Hematopoietic multipotent progenitor cell treated with erythropoietin and hydrocortisone succinate and interleukin-3 and kit ligand, for 4 days (in vitro differentiated cells): ENCODE measurements at regions not wholly inside any gene's neighbourhood (a gene's known extent, or its start where the extent isn't known, plus 50 kb on each side); places are given as distances from the start of the nearest gene placed in this dataset.

Source experiments
- DNase-seq: peaks from one replicate; pipeline ENCODE4 v3.0.0-alpha.2; 2015

DNA sequence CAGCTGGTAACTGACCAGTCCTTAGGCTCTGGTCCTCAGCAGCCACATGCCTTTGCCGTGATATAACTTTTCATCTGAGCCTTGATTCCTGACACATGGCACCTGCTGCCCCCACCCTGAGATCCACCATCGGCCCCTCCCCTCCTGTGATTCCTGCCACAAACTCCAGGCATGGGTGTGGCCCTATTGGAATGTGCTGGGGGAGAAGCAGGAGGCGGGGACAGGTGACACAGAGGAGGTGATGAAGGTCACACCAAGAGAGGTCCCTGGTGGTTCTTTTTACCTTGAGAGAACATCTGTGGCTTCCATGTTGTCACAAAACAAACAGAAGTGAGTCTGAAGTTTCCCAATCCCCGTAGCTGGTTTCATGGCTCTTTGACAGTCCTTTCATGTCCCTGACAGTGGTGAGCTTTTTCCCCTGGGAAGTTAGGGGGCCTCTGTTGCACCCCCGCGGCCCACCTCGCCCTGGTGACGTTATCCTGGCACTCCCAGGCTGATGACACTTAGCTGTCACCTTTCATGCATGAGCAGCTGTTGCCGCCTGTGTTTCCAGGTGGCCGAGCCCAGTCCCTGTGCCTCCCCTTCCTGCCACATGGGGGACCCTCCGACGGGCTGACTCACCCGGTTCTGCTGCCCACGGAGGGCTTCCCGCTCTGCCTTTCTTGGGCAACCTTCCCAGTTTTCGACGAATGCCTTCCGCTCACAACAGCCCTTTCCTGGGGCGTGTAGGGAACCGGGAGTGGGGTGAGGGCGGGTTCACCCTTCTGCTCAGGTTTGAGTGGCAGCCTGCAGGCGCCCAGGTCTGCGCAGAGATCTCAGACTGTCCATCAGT, 66.3 kb upstream of the GLI2 start:
- peak; percentile 38 for DNase-seq

GRCh38 chr2:120669971-120670370, 65.7 kb upstream of the GLI2 start:
- no peak for DNase-seq

GRCh38 chr2:120670371-120670770, 65.3 kb upstream of the GLI2 start:
- DNase-seq, result no peak

DNA sequence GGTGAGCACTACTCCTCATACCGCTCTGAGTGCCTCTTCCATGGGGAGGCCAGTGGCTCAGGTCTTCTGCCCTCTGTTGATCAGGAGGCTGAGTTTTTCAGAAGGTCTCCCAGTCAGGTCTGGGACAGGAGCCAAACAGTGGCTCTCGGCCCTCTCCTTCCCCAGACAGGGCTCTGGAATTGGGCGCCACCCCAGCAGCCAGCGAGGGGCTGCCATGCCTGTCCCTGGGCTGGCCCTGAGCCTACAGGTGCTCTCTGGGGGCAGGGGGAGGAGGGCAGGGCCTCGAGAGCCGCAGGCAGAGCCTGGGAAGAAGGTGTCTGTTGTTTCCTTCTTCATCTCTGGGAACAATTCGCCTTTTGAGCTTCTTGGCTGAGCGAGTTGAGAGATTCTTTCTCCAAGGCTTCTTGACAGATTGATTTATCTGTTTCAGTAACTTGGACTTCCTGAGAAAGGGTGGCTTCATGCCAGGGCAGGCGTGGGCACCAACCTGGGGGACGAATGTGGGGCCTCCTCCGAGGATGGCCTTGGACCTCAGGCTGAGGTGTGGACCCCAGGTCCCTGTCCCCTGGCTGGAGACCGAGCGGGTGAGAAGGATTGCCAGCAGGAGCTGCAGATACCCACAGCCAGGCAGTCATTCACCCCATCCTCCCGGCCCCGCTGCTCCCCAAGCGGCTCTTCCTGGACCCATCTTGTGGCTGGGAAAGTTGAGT, 64.7 kb upstream of the GLI2 start:
- DNase-seq, result no peak

DNA sequence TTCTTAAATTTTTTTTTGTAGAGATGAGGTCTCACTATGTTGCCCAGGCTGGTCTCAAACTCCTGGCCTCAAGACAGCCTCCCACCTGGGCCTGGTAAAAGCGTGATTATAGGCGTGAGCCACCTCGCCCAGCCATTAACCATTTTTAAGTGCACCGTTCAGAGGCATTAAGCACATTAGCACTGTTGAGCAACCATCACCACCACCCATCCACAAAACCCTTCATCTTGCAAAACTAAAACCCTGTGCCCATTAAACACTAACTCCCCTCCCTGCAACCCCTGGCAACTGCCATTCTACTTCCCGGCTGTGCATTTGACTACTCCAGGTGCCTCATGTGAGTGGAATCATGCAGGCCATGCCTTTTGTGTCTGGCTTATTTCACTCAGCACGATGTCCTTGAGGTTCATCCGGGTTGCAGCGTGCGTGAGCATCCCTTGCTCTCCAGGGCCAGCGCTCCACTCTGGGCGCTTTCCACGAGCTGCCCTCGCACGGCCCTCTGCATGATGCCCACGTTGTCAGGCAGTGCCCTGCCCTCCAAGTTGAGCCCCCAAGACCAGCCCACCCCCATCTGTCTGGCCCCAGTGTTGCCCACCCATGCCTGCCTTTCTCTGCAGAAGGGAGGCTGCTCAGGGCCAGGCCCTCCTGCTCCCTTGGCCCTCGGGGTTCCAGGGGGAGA, 63.0 kb upstream of the GLI2 start:
- no peak for DNase-seq

GRCh38 chr2:120673205-120673550, 62.5 kb upstream of the GLI2 start:
- no peak for DNase-seq

GRCh38 chr2:120673571-120674061, 62.1 kb upstream of the GLI2 start:
- no peak for DNase-seq

GRCh38 chr2:120674246-120675170, 61.2 kb upstream of the GLI2 start:
- DNase-seq, result no peak

GRCh38 chr2:120675460-120676130, 60.1 kb upstream of the GLI2 start:
- peak; percentile 63 for DNase-seq

GRCh38 chr2:120677221-120677620, 58.4 kb upstream of the GLI2 start:
- no peak for DNase-seq

DNA sequence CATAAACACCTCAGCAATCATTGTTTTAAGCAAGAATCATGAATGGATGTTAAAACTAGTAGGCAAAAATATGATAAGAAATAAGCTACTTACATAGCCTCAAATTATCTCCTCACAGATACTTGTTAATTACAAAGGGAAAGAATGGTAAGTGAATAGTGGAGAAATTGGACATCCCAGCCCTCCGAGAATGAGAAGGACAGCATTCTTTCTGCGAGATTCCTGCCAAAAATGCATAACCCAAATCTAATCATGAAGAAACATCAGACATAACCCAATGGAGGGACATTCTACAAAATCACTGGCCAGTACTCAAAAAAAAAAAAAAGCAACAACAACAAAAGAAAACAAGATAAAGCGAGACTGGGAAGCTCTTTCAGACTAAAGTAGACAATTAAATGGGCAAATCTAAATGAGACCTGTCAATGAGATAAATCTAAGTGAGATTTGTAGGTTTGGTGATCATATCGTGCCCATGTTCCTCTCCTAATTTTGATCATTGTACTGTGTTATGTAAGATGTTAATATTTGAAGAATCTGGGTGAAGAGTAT, 57.9 kb upstream of the GLI2 start:
- no peak for DNase-seq

- no peak for DNase-seq
Measured at GRCh38 chr2:120678251-120678650, 57.4 kb upstream of the GLI2 start.

- no peak for DNase-seq
Measured at GRCh38 chr2:120678926-120679325, 56.7 kb upstream of the GLI2 start.

GRCh38 chr2:120679526-120679925, 56.1 kb upstream of the GLI2 start:
- DNase-seq, result no peak

DNA sequence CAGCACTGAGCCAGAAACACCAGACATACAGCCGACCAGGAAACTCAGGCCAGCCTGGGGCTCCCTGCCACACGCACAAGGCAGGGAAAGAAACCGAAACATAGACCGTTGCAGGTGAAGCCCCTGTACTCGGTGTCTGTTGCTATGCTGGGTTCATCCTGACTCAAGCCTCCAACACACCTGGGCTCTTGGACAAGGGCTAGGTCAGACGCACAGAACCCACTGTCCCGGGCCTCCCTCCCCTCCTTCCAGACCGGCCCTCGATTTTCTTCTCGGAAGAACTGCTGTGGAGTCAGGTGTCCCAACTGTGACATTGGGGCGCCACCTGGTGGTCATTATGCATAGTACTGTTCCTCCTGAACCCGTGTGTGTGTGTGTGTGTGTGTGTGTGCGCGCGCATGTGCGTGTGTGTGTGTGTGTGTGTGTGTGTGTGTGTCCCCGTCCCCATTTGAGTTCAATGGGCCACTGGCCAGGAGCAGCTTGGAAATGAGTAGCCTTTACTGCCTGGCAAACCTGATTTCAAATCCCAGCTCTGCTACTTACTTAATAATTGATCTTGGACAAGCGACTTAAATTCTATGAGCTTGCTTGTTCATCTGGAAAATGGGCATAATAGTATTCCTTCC, 55.4 kb upstream of the GLI2 start:
- DNase-seq, result peak; percentile 87

GRCh38 chr2:120681181-120681580, 54.5 kb upstream of the GLI2 start:
- no peak for DNase-seq

DNA sequence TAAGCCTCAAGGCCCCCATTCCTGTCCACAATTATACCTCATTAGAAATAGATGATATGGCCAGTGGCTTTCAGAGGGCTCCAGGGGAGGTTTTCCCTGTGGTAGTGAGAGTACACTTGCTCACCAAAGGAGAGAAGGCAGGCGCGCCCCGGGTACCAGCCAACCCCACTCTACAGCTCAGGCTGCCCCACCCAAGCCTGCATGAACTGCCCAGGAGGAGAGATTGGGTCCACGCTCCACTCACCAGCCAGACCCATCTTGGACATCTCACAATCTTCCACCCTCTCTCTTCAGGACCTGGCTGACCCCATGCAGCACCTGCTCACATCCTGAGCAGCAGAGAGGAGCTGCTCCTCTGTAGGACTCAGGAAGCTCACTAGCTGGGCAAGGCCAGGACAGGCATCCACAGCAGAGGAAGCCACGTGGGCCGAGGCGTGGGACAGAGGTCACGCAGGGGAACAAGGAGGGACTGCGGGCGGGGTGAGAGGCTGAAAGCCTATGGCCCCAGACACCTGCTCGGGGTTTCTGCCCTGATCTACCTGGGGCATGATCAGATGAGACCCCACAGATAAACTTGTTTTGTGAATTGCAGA, 53.9 kb upstream of the GLI2 start:
- DNase-seq, result no peak

DNA sequence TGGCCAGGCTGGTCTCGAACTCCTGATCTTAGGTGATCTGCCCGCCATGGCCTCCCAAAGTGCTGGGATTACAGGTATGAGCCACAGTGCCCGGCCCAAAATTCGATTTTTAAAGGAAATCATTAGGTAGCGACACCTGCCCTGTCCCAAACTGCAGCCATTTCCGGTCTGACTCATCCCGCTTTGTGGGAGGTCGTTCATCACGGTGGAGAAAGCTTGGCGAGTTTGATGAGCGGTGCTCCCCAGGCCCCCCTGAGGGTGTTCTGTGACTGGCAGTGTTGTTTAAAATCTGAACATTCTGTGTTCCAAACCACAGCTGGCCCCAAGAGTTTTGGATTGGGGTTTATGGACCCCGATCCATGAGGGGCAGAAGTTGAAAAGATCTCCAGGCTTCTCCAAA, 53.0 kb upstream of the GLI2 start:
- no peak for DNase-seq

DNA sequence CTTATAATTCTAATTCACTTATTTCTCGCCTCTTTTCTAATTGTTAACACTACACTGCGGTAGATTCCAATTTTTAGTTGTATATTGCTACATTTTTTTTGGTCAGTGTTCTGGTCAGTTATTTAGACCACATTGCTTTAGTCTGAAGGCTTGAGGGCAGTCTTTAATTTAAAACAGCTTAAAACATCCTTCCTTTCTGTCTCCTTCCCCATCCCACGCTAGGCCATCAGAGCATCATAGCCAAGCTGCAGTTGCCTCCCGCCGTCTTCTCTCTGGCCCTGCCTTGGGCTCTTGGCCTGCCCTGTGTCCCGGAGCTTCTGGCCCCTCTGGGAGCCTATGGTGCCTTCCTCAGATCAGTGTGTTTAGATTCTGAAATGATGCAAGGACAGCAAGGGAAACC, 52.6 kb upstream of the GLI2 start:
- DNase-seq, result no peak

- no peak for DNase-seq
Measured at GRCh38 chr2:120683701-120684100, 52.0 kb upstream of the GLI2 start.
